G401.6 (cell line): ENCODE measurements at regions not wholly inside any gene's neighbourhood (a gene's known extent, or its start where the extent isn't known, plus 50 kb on each side); places are given as distances from the start of the nearest gene placed in this dataset.

ENCODE experiments used
- FAIRE-seq: peaks from 2 replicates; lab custom pipeline; 2012; peaks lifted over from hg19 to GRCh38; lab: Jason Lieb, UNC

- no peak for FAIRE-seq
These were observed 629.2 kb downstream of the OTOL1 start for GRCh38 chr3:162125790-162126189.

GRCh38 chr3:162130582-162130981, 634.0 kb downstream of the OTOL1 start:
- FAIRE-seq, result no peak

GRCh38 chr3:162132981-162133380, 636.4 kb downstream of the OTOL1 start:
- FAIRE-seq, result no peak

- no peak for FAIRE-seq
These were observed 638.0 kb downstream of the OTOL1 start for GRCh38 chr3:162134571-162134970.

GRCh38 chr3:162136136-162136535, 639.5 kb downstream of the OTOL1 start:
- no peak for FAIRE-seq

- FAIRE-seq, result no peak
These were observed 641.9 kb downstream of the OTOL1 start for GRCh38 chr3:162138509-162138908.

- FAIRE-seq, result no peak
These were observed 643.2 kb downstream of the OTOL1 start for GRCh38 chr3:162139841-162140240.

GRCh38 chr3:162141272-162141791, 644.7 kb downstream of the OTOL1 start:
- no peak for FAIRE-seq

GRCh38 chr3:162142511-162142910, 645.9 kb downstream of the OTOL1 start:
- no peak for FAIRE-seq

- FAIRE-seq, result no peak
These were observed 646.6 kb downstream of the OTOL1 start for GRCh38 chr3:162143180-162143579.

GRCh38 chr3:162147996-162148395, 651.4 kb downstream of the OTOL1 start:
- no peak for FAIRE-seq

- FAIRE-seq, result no peak
These were observed 654.2 kb downstream of the OTOL1 start for GRCh38 chr3:162150790-162151189.

- FAIRE-seq, result no peak
These were observed 656.0 kb downstream of the OTOL1 start for GRCh38 chr3:162152636-162153035.

GRCh38 chr3:162161595-162161994, 665.0 kb downstream of the OTOL1 start:
- no peak for FAIRE-seq

- no peak for FAIRE-seq
These were observed 668.7 kb downstream of the OTOL1 start for GRCh38 chr3:162165346-162165745.

GRCh38 chr3:162166543-162166942, 669.9 kb downstream of the OTOL1 start:
- no peak for FAIRE-seq

- no peak for FAIRE-seq
These were observed 672.1 kb downstream of the OTOL1 start for GRCh38 chr3:162168715-162169114.

GRCh38 chr3:162170581-162170980, 674.0 kb downstream of the OTOL1 start:
- FAIRE-seq, result no peak

GRCh38 chr3:162171970-162172369, 675.4 kb downstream of the OTOL1 start:
- FAIRE-seq, result no peak

GRCh38 chr3:162175145-162175544, 678.5 kb downstream of the OTOL1 start:
- FAIRE-seq, result no peak

- FAIRE-seq, result no peak
These were observed 679.3 kb downstream of the OTOL1 start for GRCh38 chr3:162175878-162176277.

GRCh38 chr3:162183440-162183839, 686.8 kb downstream of the OTOL1 start:
- FAIRE-seq, result no peak

- no peak for FAIRE-seq
These were observed 695.9 kb downstream of the OTOL1 start for GRCh38 chr3:162192340-162193029.
